ENCODE measurements at regions not wholly inside any gene's neighbourhood (a gene's known extent, or its start where the extent isn't known, plus 50 kb on each side); places are given as distances from the start of the nearest gene placed in this dataset.
"Not testable (repeated sequence)": the region's sequence is repeated elsewhere in the genome, so short reads cannot be mapped to it uniquely, and the experiment has no call there.

DNA sequence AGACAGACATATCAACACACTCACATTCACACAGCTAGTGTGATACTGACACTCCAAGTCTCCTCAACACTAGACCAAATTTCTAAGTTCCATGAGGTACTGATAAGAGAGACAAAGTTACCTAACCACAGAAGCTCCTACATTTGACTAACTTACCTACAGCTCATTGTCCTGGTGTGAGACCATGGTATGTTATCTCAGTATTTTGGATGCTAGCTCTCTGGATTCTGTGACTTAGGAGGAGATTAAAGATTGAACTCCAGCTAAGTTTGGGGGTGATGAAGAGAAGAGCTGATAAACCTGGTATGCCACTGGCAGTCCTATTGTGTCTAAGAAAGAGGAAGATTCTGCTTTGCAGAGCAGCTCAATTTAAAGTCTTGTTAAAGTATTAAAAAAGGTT is 144.0 kb upstream of the MYRIP start:
- H3K4me1 ChIP-seq, result no peaks in the 10 kb centered on the region
- H3K36me3 ChIP-seq, result no peaks in the 10 kb centered on the region
- TF ChIP-seq Cebpa-rat (IDR thresholded peaks at IDR 0.05), result no peak
- H3K27ac ChIP-seq, result no peak overlapping the region
- no peak overlapping the region for H3K4me3 ChIP-seq
- no peaks in the 10 kb centered on the region for H4K20me1 ChIP-seq
- H3K9me3 ChIP-seq (replicated peaks in 1 of 11), result no peaks in the 10 kb centered on the region
- H3K9ac ChIP-seq, result no peak overlapping the region
- H3K27me3 ChIP-seq, result no peaks in the 10 kb centered on the region
- H3K4me2 ChIP-seq, result no peak overlapping the region

DNA sequence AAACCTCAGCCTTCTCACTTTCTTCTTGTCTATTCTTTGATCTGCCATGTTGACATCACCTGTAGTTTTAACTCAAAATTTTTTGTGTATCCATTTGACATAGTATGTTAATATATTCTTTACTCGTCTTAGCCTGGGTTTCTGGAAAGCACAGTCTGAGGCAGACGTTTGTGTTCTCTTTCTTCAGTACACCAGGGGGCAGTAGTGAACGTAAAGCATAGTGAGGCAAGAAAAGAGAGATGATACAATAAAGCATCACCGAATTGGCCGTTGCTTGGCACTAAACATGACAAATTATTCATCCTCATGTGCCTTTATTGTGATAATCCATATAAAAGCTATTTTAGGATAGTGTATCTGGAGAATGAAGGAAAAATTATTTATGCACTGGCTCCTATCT is 141.0 kb upstream of the MYRIP start:
- Histone ChIP-seq H3K9ac (no peak overlapping the region), H3K27ac (no peak overlapping the region), H3K36me3 (no peaks in the 10 kb centered on the region), H3K4me3 (no peak overlapping the region), H3K27me3 (no peaks in the 10 kb centered on the region), H3K4me2 (no peak overlapping the region), H4K20me1 (no peaks in the 10 kb centered on the region), H3K4me1 (0 out of 20 replicates have a peak, but pooled peaks cover 0 to 5% (median 0%) of the 10 kb centered on the region in 10 experiments), H3K9me3 (replicated peaks in 1 of 11) (no peaks in the 10 kb centered on the region)
- TF ChIP-seq Cebpa-rat (IDR thresholded peaks at IDR 0.05), result no peak

DNA sequence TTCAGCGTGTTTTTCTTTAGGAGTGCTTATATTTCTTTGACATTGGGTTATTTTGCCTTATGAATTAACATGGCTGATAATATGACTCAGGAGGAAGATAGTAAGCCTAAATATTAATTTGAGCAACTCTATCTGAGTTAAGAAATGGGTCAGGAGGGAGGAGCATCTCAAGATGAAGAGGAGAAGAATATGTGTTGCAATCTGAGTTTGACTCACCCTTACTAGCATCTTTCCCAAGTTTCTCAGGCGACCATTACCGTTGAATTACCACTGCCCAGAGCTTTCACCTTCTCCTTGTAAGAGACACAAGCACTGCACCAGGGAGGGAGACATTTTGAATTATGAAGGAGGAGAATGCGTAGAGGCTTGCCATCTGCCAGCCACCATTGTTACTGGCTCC is 138.3 kb upstream of the MYRIP start:
- Histone ChIP-seq H3K4me1 (0 out of 20 replicates have a peak, but pooled peaks cover 0 to 5% (median 0%) of the 10 kb centered on the region in 10 experiments), H3K27ac (no peak overlapping the region), H3K9me3 (replicated peaks in 1 of 11) (peaks cover 0 to 6% (median 0%) of the 10 kb centered on the region in 11 experiments; a peak in 2 of 22 replicates), H3K9ac (no peak overlapping the region), H3K27me3 (no peaks in the 10 kb centered on the region), H4K20me1 (no peaks in the 10 kb centered on the region), H3K4me3 (no peak overlapping the region), H3K36me3 (no peaks in the 10 kb centered on the region), H3K4me2 (peak overlapping the region in 1 of 11 experiments; percentile 15; a peak in 2 of 22 replicates)
- TF ChIP-seq Cebpa-rat (IDR thresholded peaks at IDR 0.05), result no peak

DNA sequence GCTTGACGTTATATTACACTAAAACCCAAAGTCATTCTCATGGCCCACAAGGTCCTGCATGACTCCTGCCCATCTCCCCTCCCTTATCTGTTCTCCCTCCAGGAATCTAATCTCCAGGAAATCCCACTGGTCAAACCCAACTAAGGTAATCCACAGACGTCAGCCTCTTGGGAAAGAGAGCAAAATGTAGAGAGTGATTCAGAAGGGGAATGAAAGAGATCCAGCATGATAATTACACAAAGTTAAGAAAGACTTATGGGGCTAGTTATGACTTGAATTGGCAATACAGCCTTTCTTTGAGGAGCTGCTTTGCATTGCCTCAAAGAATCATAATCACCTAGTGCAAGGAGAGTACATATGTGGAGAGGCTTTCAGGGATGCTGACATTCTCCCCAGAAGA is 137.8 kb upstream of the MYRIP start:
- Histone ChIP-seq H3K4me2 (peak overlapping the region in 1 of 11 experiments; percentile 15; a peak in 1 of 22 replicates), H3K27ac (no peak overlapping the region), H4K20me1 (no peaks in the 10 kb centered on the region), H3K4me1 (0 out of 20 replicates have a peak, but pooled peaks cover 0 to 5% (median 0%) of the 10 kb centered on the region in 10 experiments), H3K36me3 (no peaks in the 10 kb centered on the region), H3K9me3 (replicated peaks in 1 of 11) (peaks cover 0 to 6% (median 0%) of the 10 kb centered on the region in 11 experiments; a peak in 2 of 22 replicates), H3K9ac (no peak overlapping the region), H3K4me3 (no peak overlapping the region), H3K27me3 (no peaks in the 10 kb centered on the region)
- no peak for TF ChIP-seq Cebpa-rat (IDR thresholded peaks at IDR 0.05)

DNA sequence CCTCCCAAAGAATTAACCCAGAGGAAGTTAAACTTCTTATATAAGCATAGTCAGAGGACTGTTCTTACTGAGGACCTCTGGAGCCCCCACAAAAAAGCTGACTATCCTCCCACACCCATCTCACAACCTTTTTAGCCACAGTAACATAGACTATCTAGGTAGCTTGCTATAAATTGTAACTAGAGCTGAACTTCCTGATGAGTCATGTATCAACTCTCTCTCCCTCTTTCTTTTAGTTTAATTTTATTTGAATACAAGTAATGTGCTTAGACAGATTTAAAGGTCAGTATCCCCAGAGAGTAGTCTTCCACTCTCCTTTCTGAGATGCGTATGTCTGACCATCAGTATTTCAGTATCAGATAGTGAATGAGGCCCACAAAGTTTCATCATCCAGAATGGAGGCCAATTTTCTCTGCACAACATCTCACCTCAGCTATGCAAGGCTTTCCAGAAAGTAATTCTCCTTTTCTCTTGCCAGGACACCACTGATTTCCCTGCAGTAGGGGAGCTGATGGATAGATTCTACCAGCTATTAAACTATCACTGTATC is 104.0 kb upstream of the MYRIP start:
- H3K9ac ChIP-seq, result no peak overlapping the region
- no peaks in the 10 kb centered on the region for H3K9me3 ChIP-seq (replicated peaks in 1 of 11)
- no peaks in the 10 kb centered on the region for H3K27me3 ChIP-seq
- no peaks in the 10 kb centered on the region for H4K20me1 ChIP-seq
- H3K27ac ChIP-seq, result no peak overlapping the region
- no peak for TF ChIP-seq Cebpa-rat (IDR thresholded peaks at IDR 0.05)
- H3K4me3 ChIP-seq, result no peak overlapping the region
- no peaks in the 10 kb centered on the region for H3K36me3 ChIP-seq
- H3K4me2 ChIP-seq, result no peak overlapping the region
- H3K4me1 ChIP-seq, result no peaks in the 10 kb centered on the region; a peak in 1 of 20 replicates

DNA sequence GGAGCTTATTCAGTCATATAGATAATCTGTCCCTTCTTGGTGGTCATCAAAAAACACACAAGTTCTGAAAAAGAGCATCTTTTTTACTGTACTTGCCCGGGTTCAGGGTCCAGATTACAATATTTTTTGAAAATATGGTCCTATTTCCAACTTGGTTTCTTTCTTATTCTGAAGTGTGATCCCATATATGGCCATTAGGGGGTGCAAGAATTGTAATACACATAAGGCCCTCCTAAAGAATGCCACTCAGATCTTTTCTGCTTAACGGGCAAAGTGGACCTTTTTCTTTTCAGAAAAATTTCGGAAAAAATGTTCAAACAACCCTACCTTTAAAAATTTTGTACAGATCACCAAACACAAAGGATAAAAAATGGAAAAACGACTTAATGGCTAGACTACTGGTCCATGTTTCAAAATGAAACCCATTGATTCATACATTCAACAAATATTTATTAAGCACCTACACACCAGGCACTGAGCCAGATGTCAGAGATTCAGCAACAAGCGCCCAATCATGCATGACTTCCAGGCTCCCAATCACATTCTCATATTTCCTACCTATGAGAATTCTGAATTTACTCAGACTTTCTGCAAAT is 102.0 kb upstream of the MYRIP start:
- Histone ChIP-seq H3K9me3 (replicated peaks in 1 of 11) (no peaks in the 10 kb centered on the region), H3K27ac (no peak overlapping the region), H3K4me1 (no peaks in the 10 kb centered on the region; a peak in 1 of 20 replicates), H3K4me3 (no peak overlapping the region), H3K27me3 (no peaks in the 10 kb centered on the region), H3K9ac (no peak overlapping the region), H4K20me1 (no peaks in the 10 kb centered on the region), H3K36me3 (no peaks in the 10 kb centered on the region), H3K4me2 (no peak overlapping the region)
- TF ChIP-seq Cebpa-rat (IDR thresholded peaks at IDR 0.05), result no peak

DNA sequence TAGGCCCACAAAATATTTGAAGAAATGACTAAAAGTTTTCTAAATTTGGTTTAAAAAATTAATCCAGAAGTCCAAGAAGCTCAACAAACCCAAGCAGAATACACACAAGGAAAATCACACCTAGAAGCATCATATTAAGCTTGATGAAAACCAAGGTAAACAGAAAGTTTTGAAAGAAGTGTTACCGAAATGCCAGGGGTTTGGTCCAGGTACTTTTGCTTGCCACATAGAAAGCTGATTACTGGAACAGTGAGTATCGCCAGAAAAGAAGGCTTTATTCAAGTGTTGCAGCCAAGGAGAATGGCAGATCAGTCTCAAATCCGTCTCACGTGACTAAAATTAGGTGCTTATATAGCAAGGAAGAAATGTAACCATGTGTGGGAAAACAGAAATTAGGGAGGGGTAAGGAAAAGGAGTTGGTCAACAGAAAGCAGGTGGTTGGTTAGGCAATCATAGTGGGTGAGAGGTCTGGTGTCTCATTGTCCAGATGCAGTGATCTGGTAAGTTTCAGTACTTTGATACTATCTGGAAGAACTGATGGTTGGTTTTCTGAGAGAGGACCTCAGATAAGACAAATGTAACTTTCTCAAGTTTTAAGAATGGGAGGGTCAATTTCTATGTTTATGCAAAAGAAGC is 96.9 kb upstream of the MYRIP start:
- H4K20me1 ChIP-seq, result no peaks in the 10 kb centered on the region
- H3K4me3 ChIP-seq, result no peak overlapping the region
- no peak overlapping the region for H3K4me2 ChIP-seq
- H3K36me3 ChIP-seq, result no peaks in the 10 kb centered on the region
- no peak overlapping the region for H3K27ac ChIP-seq
- no peaks in the 10 kb centered on the region for H3K9me3 ChIP-seq (replicated peaks in 1 of 11)
- no peaks in the 10 kb centered on the region for H3K4me1 ChIP-seq
- no peaks in the 10 kb centered on the region for H3K27me3 ChIP-seq
- TF ChIP-seq Cebpa-rat (IDR thresholded peaks at IDR 0.05), result no peak
- no peak overlapping the region for H3K9ac ChIP-seq

DNA sequence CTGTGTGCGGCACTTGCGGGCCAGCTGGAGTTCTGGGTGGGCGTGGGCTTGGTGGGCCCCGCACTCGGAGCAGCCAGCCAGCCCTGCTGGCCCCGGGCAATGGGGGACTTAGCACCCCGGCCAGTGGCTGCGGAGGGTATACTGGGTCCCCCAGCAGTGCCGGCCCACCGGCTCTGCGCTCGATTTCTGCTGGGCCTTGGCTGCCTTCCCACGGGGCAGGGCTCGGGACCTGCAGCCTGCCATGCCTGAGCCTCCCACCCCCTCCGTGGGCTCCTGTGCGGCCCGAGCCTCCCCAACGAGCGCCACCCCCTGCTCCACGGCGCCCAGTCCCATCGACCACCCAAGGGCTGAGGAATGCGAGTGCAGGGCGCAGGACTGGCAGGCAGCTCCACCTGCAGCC is 96.1 kb upstream of the MYRIP start:
- H3K27me3 ChIP-seq; H3K27ac ChIP-seq; H3K4me3 ChIP-seq; H3K9me3 ChIP-seq (replicated peaks in 1 of 11); H3K9ac ChIP-seq; H3K36me3 ChIP-seq; H3K4me1 ChIP-seq; H4K20me1 ChIP-seq; H3K4me2 ChIP-seq: not testable (repeated sequence)

DNA sequence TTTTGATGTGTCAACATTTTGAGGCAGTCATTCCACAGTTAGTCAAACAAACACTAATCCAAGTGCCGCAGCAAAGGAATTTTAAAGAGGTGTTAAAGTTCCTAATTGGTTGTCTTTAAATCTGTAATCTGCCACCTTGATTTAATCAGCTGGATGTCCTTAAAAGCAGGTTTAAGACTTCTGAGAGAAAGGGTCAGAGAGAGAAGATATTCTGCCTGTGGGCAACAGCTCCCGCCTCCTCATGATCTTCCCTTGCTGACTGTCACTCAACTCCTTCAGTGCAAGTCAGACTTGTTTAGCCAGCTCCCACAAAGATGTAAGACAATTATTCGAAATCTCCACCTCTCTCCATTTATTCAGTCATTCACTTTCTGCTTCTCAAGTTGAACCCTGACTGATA is 92.6 kb upstream of the MYRIP start:
- H3K4me3 ChIP-seq, result no peak overlapping the region
- no peak for TF ChIP-seq Cebpa-rat (IDR thresholded peaks at IDR 0.05)
- no peak overlapping the region for H3K4me2 ChIP-seq
- H3K4me1 ChIP-seq, result peaks cover 0 to 10% (median 0%) of the 10 kb centered on the region in 10 experiments; a peak in 2 of 20 replicates
- no peaks in the 10 kb centered on the region for H3K36me3 ChIP-seq
- H4K20me1 ChIP-seq, result no peaks in the 10 kb centered on the region
- no peaks in the 10 kb centered on the region for H3K9me3 ChIP-seq (replicated peaks in 1 of 11)
- no peak overlapping the region for H3K27ac ChIP-seq
- H3K9ac ChIP-seq, result no peak overlapping the region
- no peaks in the 10 kb centered on the region for H3K27me3 ChIP-seq
